SK-MEL-5 (cell line): ENCODE measurements at regions not wholly inside any gene's neighbourhood (a gene's known extent, or its start where the extent isn't known, plus 50 kb on each side); places are given as distances from the start of the nearest gene placed in this dataset.
A peak's percentile ranks its signal among the peaks of the same experiment; 100 is the strongest.
"Not testable (repeated sequence)": the region's sequence is repeated elsewhere in the genome, so short reads cannot be mapped to it uniquely, and the experiment has no call there.

Experiments used
- DNase-seq: peaks from one replicate; pipeline ENCODE4 v3.0.0-alpha.2; 2016; ENCODE audit warnings: low read depth, low spot score
- in situ Hi-C: cut with HindIII; loops from 2 replicates; pipeline ENCODE4 v1.10.0; 2016; ENCODE audit warnings: low sequenced_read_pairs, high pct_unique_total_duplicates, low pct_unique_long_range_greater_than_20kb

- in situ Hi-C loops: no loop called here
- DNase-seq: no peak
These were observed 198.1 kb upstream of the UGT8 start for GRCh38 chr4:114400531-114400930.

DNA sequence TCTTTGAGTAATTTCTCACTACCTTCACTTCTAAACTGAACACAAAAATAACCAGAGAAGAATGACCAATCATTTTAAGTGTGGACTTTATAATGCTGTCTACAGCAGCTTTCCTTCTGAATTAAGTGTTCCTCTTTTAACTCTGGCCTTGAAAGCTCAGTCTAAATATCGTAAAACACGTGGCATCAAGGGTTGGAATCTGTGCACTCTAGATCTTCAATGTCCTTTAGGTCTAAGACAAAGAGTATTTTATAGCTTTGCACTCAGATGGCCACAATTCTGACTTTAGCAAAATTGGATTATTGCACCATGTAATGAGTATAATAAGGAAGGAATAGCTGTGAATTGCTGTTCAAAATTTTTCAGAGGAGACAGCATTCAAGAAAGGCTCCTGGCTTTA, 197.1 kb upstream of the UGT8 start:
- in situ Hi-C loops: no loop called here
- no peak for DNase-seq

- in situ Hi-C loops: no loop called here
These were observed 181.4 kb upstream of the UGT8 start for GRCh38 chr4:114417214-114417613.

GRCh38 chr4:114420069-114420468, 178.5 kb upstream of the UGT8 start:
- DNase-seq: no peak
- in situ Hi-C loops: no loop called here

More at GRCh38 chr4:114417214-114417613, 181.4 kb upstream of the UGT8 start:
- DNase-seq: peak; percentile 56

DNA sequence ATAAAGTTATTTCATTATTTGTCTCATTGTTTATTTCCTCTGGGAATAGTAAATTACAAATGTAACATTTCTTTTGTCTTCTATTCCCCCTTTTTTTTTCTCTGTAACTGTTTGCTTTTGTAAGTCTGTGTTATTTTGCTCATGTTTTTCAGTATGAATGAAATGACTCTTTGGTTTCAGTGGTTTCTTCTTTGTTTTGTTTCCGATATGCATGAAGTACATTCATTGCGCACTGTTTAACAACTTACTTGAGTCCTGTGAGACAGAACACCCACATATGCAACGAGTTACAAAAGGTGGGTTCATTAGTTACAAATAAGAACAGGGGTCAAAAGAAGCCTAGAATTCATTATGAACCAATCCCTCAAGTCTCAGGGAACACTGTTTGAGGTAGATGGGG, 175.0 kb upstream of the UGT8 start:
- in situ Hi-C loops: no loop called here
- no peak for DNase-seq

GRCh38 chr4:114435116-114435515, 163.5 kb upstream of the UGT8 start:
- no peak for DNase-seq

DNA sequence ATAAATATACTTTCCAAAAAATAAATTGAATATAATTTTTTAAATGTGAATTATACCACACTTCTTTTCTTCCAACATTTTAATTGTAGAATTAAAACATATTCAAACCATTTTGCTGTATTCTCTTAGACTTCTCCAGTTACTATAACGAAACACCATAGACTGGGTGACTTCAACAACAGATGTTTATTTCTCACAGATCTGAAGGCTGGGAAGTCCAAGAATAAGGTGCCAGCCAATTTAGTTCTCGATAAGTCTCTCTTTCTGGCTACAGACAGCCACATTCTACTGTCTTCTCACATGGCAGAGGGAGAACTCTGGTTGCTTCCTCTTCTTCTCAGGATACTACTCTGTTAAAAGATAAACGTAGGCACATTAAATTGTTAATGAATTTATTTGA, 155.8 kb upstream of the UGT8 start:
- in situ Hi-C loops: no loop called here
- no peak for DNase-seq

More at GRCh38 chr4:114435116-114435515, 163.5 kb upstream of the UGT8 start:
- in situ Hi-C loops: no loop called here

GRCh38 chr4:114444211-114444610, 154.4 kb upstream of the UGT8 start:
- in situ Hi-C loops: no loop called here
- DNase-seq: peak; percentile 74

GRCh38 chr4:114447963-114448516, 150.6 kb upstream of the UGT8 start:
- DNase-seq, in situ Hi-C loops: not testable (repeated sequence)

- in situ Hi-C loops: no loop called here
- DNase-seq: no peak
These were observed 139.9 kb upstream of the UGT8 start for GRCh38 chr4:114458728-114459127.

- in situ Hi-C loops: no loop called here
- no peak for DNase-seq
These were observed 133.8 kb upstream of the UGT8 start for GRCh38 chr4:114464726-114465272.

DNA sequence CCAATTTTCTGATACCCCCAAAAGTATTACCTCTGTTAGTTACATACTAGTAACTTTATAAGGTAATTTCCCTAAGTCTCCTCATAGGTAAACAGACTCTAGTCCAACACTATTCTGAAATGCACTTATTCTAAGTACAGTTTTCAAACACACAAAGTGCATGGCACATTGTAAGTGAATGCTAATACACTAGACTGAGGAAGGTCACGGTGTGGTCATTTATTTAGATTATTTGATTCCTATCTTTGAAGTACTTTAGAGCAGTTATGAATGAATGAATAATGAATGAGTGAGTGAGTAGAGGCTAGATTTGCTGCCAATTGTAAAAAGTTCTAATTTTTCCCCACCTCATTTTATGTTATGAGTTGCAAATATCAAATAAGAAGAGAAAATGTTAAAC, 132.8 kb upstream of the UGT8 start:
- DNase-seq: no peak
- in situ Hi-C loops: no loop called here

GRCh38 chr4:114466299-114466698, 132.3 kb upstream of the UGT8 start:
- in situ Hi-C loops: no loop called here
- DNase-seq: no peak

- in situ Hi-C loops: no loop called here
- no peak for DNase-seq
These were observed 126.2 kb upstream of the UGT8 start for GRCh38 chr4:114472269-114473032.

DNA sequence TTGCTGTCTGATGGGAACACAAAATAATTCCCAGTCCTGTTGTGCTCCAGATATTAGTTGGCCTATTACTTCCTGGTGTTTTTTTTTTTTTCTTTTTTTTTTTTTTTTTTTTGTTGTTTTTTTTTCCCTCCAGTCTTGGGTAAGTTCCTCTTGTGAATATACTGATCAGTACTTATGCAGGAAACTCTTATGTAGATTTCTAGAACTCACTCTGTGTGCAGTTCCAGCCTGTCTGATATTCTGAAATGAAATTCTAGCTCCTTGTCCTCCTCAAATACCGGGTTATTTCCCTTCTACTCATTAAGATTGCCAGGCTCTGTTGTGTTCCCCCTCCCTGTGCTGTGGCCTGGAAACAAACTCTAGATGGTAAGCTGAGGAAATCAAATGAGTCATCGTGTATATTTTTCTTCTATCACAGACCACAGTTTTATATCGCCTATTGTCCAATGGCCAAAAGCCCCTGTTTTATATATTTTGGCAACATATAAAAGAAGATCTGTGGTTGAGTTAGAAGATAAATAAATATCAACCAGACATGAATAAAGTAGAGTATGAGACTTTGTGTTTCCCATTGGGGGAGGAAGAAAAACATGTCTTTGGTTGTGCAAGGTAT, 124.3 kb upstream of the UGT8 start:
- DNase-seq: no peak
- in situ Hi-C loops: no loop called here

DNA sequence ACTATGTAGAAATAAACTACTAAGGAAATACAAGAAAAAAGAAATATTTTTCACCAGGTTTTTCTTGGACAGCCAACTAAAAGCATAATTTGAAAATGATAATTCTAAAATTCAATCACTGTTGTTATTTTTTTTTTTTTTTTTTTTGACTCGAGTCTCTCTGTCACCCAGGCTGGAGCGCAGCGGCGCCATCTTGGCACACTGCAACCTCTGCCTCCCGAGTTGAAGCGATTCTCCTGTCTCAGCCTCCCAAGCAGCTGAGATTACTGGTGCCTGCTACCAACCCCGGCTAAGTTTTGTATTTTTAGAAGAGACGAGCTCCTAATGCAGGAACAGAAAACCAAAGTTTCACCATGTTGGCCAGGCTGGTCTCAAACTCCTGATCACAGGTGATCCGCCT, 122.3 kb upstream of the UGT8 start:
- in situ Hi-C loops: no loop called here
- no peak for DNase-seq

DNA sequence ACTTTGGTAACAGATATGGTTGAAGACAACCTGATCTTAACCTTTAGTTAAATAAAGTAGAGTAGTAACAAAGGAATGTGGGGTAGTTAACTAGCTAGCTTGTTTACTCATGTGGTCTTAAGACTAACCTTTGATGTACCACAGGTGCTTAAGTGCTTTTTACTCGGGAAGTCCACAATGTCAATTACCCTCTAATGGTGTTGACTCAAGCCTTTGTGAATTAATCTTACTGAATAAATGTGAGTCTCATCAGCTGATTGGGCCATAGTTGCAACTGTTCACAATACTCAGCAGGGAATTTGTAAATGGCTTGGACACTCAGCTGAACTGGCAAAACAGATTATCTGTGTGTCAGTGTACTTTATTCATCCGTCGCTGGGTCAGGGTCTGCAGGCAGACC, 119.0 kb upstream of the UGT8 start:
- in situ Hi-C loops: no loop called here

DNA sequence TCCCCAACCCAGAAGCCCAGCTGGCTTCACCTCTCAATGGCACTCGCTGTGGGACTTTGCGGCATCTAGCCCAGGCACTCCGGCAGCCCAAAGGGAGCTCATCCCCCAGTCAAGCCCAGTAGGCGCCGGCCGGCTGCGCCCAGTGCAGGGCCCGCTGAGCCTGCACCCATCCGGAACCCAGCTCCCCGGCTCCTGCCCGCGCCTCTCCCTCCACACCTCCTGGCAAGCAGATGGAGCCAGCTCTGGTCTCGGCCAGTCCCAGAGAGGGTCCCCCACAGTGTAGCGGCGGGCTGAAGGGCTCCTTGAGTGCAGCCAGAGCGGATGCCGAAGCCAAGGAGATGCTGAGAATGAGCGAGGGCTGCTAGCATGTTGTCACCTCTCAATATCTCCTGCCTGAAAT, 116.8 kb upstream of the UGT8 start:
- in situ Hi-C loops: no loop called here
- no peak for DNase-seq

More for the DNA sequence above, 119.0 kb upstream of the UGT8 start:
- DNase-seq: no peak

GRCh38 chr4:114487101-114487500, 111.5 kb upstream of the UGT8 start:
- in situ Hi-C loops: no loop called here
- no peak for DNase-seq
